ENCODE measurements at regions not wholly inside any gene's neighbourhood (a gene's known extent, or its start where the extent isn't known, plus 50 kb on each side); places are given as distances from the start of the nearest gene placed in this dataset. TPM values are rescaled to one million over a fixed set of nuclear protein-coding genes. Genes with fewer than 3 reads are reported as not detected.
A peak's percentile ranks its signal among the peaks of the same experiment; 100 is the strongest.

DNA sequence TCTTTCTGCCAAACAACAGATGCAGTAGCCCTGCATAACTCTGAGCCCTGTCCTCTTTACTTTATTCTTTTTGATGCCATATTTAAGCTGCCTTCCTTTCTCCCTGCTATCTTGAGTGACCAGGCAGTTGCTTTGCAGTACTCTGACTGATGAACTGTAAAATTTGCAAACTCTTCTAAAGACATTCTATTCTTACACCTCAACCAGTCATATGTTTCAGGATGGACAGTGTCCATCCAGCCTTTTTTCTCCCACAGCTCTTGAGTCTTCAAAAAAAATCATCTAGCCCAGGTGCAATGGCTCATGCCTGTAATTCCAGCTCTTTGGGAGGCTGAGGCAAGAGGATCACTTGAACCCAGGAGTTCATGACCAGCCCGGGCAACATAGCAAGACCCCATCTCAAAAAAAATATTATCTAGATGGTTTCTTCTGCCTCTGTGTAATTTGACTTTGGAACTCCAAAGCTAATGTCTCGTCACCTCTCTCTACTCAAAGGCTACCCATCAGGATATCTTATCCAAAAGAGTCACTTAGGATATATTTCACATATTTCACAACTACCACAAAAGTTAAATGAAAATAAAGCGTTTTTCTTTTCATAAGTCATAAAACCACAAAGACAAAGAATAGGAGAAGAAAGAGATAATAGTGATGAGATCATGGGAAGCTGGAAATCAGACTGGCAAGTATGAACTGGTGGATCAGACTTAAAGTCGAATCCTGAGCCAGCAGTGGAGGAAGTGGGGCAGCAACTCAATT, 54.6 kb upstream of the IPO9 start:
- no peak overlapping the region for H3K4me3 ChIP-seq (ENCODE audit: low read depth, low read length)
- no peak for TF ChIP-seq CTCF (IDR thresholded peaks at IDR 0.05; ENCODE audit: insufficient read depth, low read length)
- peak; percentile 88 for DNase-seq (ENCODE audit: low read depth)

DNA sequence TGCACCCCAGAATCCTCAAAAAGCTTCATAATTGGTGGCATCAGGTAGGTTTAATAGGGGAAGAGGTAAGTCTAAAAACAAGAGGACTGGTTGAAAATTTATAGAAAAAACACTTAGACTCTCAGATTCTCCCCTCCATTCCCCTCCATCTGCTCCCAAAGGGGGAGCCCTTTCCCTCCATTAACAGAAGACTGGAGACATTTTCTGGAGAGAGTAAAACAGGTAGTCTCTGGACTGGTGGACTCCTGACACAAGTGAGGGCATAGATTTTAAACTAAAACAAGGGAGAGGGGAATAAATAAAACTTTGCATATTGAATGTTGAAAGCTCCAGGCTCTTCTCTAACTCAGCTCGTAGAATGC, 54.0 kb upstream of the IPO9 start:
- peak; percentile 28 for TF ChIP-seq CTCF (IDR thresholded peaks at IDR 0.05; ENCODE audit: insufficient read depth, low read length)
- no peak overlapping the region for H3K4me3 ChIP-seq (ENCODE audit: low read depth, low read length)

DNA sequence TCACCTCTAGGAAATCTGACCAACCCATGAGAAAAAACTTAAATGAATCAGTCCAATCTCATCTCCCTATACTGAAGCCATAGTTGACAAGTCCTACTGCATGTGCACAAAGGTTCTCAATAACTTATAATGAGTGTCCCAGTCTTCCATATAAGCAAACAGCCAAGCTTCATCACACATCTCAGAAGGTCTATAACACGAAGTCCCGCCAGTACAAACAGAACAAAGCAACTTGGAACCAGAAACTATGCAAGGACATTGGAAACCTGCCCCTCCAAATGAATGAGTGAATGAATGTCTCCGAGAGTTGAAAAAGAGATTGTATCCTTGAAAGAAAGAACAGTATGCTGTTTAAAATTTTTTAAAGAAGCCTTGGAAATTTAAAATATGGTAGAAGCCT, 53.6 kb upstream of the IPO9 start:
- no peak for TF ChIP-seq CTCF (IDR thresholded peaks at IDR 0.05; ENCODE audit: insufficient read depth, low read length)

More for the DNA sequence above, 54.0 kb upstream of the IPO9 start:
- no peak for DNase-seq (ENCODE audit: low read depth)

GRCh38 chr1:201778279-201779065, 50.5 kb upstream of the IPO9 start:
- no peak overlapping the region for H3K4me3 ChIP-seq (ENCODE audit: low read depth, low read length)
- no peak for TF ChIP-seq CTCF (IDR thresholded peaks at IDR 0.05; ENCODE audit: insufficient read depth, low read length)
- DNase-seq (ENCODE audit: low read depth): peak; percentile 90

More for the DNA sequence above, 53.6 kb upstream of the IPO9 start:
- peak; percentile 35 for DNase-seq (ENCODE audit: low read depth)
- no peak overlapping the region for H3K4me3 ChIP-seq (ENCODE audit: low read depth, low read length)

Small RNAs in the stretch of these regions (small RNA-seq; reads per million reads assigned to genes)
- gene MIR5191 (0.19 reads per million), gene RNU6-501P (not detected)
